ELF-1 (cell line): ENCODE measurements at regions not wholly inside any gene's neighbourhood (a gene's known extent, or its start where the extent isn't known, plus 50 kb on each side); places are given as distances from the start of the nearest gene placed in this dataset.
A peak's percentile ranks its signal among the peaks of the same experiment; 100 is the strongest.
"Not testable (repeated sequence)": the region's sequence is repeated elsewhere in the genome, so short reads cannot be mapped to it uniquely, and the experiment has no call there.

Experiments
- DNase-seq: peaks from one replicate; pipeline ENCODE4 v3.0.0-alpha.2; 2016; ENCODE audit warnings: low read depth, low spot score

- DNase-seq: no peak
These were observed 85.2 kb upstream of the GRAMD1B start for GRCh38 chr11:123344790-123345357.

- DNase-seq: not testable (repeated sequence)
These were observed 85.9 kb upstream of the GRAMD1B start for GRCh38 chr11:123344188-123344587.

- DNase-seq: no peak
These were observed 90.9 kb upstream of the GRAMD1B start for GRCh38 chr11:123338997-123339752.

- DNase-seq: no peak
These were observed 91.7 kb upstream of the GRAMD1B start for GRCh38 chr11:123338266-123338800.

- DNase-seq: peak; percentile 70
These were observed 95.1 kb upstream of the GRAMD1B start for GRCh38 chr11:123334925-123335324.

- not testable (repeated sequence) for DNase-seq
These were observed 97.5 kb upstream of the GRAMD1B start for GRCh38 chr11:123332577-123332976.

- no peak for DNase-seq
These were observed 99.1 kb upstream of the GRAMD1B start for GRCh38 chr11:123330948-123331347.

GRCh38 chr11:123330471-123330870, 99.6 kb upstream of the GRAMD1B start:
- no peak for DNase-seq

- DNase-seq: no peak
These were observed 100.0 kb upstream of the GRAMD1B start for GRCh38 chr11:123330071-123330470.

GRCh38 chr11:123328281-123328867, 101.7 kb upstream of the GRAMD1B start:
- no peak for DNase-seq

- no peak for DNase-seq
These were observed 104.5 kb upstream of the GRAMD1B start for GRCh38 chr11:123325533-123325932.

GRCh38 chr11:123323568-123323967, 106.5 kb upstream of the GRAMD1B start:
- no peak for DNase-seq

- DNase-seq: no peak
These were observed 108.4 kb upstream of the GRAMD1B start for GRCh38 chr11:123321636-123322035.

- no peak for DNase-seq
These were observed 111.4 kb upstream of the GRAMD1B start for GRCh38 chr11:123318623-123319022.

- not testable (repeated sequence) for DNase-seq
These were observed 111.9 kb upstream of the GRAMD1B start for GRCh38 chr11:123318132-123318531.

GRCh38 chr11:123316003-123316402, 114.1 kb upstream of the GRAMD1B start:
- no peak for DNase-seq

GRCh38 chr11:123314972-123315371, 115.1 kb upstream of the GRAMD1B start:
- no peak for DNase-seq

GRCh38 chr11:123313262-123313661, 116.8 kb upstream of the GRAMD1B start:
- DNase-seq: peak; percentile 27

- no peak for DNase-seq
These were observed 113.0 kb upstream of the CLMP start for GRCh38 chr11:123308077-123308476.

- DNase-seq: no peak
These were observed 112.2 kb upstream of the CLMP start for GRCh38 chr11:123307276-123307675.

GRCh38 chr11:123306531-123306930, 111.5 kb upstream of the CLMP start:
- DNase-seq: no peak

GRCh38 chr11:123305601-123306375, 110.7 kb upstream of the CLMP start:
- DNase-seq: no peak
